Breast epithelium (tissue), 4 donors: ENCODE measurements at regions not wholly inside any gene's neighbourhood (a gene's known extent, or its start where the extent isn't known, plus 50 kb on each side); places are given as distances from the start of the nearest gene placed in this dataset.

ENCODE experiments used
- DNase-seq, 2 donors: peaks; one replicate each; pipeline ENCODE4 v3.0.0-alpha.2; 2019; ENCODE audit warnings: low spot score in 2 of 2
- H3K27ac ChIP-seq, 2 donors: fragments of 200-600 bp; sonication (generic) in 1 of 2; one replicate each; pipeline ENCODE4 v1.5.1; 2016 to 2019; ENCODE audit warnings: mild to moderate bottlenecking in 1 of 2
- H3K27me3 ChIP-seq, 2 donors: fragments of 200-600 bp; sonication (generic) in 1 of 2; one replicate each; pipeline versions ENCODE4 v1.5.1 to v1.6.0; 2017 to 2019; ENCODE audit warnings: control low read depth in 1 of 2, mild to moderate bottlenecking in 1 of 2
- H3K36me3 ChIP-seq: fragments of 200-600 bp; one replicate; pipeline ENCODE4 v1.5.1; 2019
- H3K4me1 ChIP-seq, 2 donors: fragments of 200-600 bp; sonication (generic); one replicate each; pipeline ENCODE4 v1.5.1; 2016 to 2019; ENCODE audit warnings: control low read depth in 1 of 2
- H3K4me3 ChIP-seq, 3 donors: fragments of 200-600 bp; sonication (generic); 1 replicate in 2 of 3; 2 replicates in 1 of 3; pipeline ENCODE4 v1.5.1; 2016 to 2019; ENCODE audit warnings: mild to moderate bottlenecking in 3 of 3, moderate library complexity in 2 of 3
- H3K9me3 ChIP-seq, 2 donors: fragments of 200-600 bp; sonication (generic) in 1 of 2; one replicate each; pipeline ENCODE4 v1.5.1; 2016 to 2019; ENCODE audit warnings: control low read depth in 1 of 2
- POLR2A ChIP-seq: fragments of 450-650 bp; IDR thresholded peaks from one replicate; pipeline ENCODE4 v1.6.1; 2016; ENCODE audit warnings: antibody characterized with exemption, mild to moderate bottlenecking, moderate library complexity
- POLR2AphosphoS5 ChIP-seq, 3 donors: sonication (generic); formaldehyde crosslinking; IDR thresholded peaks; one replicate each; pipeline ENCODE4 v1.6.1; 2017; ENCODE audit warnings: antibody characterized with exemption in 3 of 3
- intact Hi-C: fragments of 100-400 bp; cut with DNase I; formaldehyde crosslinking; loops from one replicate; pipeline ENCODE4 v1.15.1; 2023; ENCODE audit warnings: low total_unique reads
- TF ChIP-seq, protein P1 (sequence below), 3 donors: fragments of 450-650 bp; IDR thresholded peaks; one replicate each; pipeline ENCODE4 v1.5.1; 2016 to 2017; ENCODE audit warnings: antibody characterized with exemption in 3 of 3, mild to moderate bottlenecking in 3 of 3, moderate library complexity in 3 of 3

DNA sequence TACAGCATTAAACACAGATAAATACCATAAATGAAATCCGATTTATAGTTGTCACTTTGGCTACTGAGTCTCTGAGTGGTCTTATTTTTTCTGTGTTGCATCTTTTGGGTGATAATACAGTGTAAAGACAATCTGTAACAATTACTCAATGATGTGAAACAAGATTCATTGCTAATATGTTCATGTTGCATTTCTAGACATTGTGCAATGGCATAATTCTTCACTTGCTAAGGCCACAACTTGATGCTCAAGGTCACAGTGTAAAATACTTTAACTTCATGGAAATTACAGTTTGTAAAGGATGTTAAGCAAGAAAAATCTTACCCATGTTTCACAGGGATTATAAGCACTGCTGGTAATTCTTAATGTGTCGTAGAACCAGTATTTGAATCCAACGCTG is 74.9 kb upstream of the SMLR1 start:
- peaks cover 10 to 15% of the 10 kb centered on the region in 2 donors for H3K9me3 ChIP-seq
- intact Hi-C loops: no loop called here
- H3K36me3 ChIP-seq: no peaks in the 10 kb centered on the region
- H3K27ac ChIP-seq: no peak overlapping the region
- no peaks in the 10 kb centered on the region for H3K4me1 ChIP-seq
- no peaks in the 10 kb centered on the region for H3K27me3 ChIP-seq
- TF ChIP-seq POLR2A (no peak), POLR2AphosphoS5 (IDR thresholded peaks at IDR 0.05) (no peak)
- TF ChIP-seq, protein P1, sequence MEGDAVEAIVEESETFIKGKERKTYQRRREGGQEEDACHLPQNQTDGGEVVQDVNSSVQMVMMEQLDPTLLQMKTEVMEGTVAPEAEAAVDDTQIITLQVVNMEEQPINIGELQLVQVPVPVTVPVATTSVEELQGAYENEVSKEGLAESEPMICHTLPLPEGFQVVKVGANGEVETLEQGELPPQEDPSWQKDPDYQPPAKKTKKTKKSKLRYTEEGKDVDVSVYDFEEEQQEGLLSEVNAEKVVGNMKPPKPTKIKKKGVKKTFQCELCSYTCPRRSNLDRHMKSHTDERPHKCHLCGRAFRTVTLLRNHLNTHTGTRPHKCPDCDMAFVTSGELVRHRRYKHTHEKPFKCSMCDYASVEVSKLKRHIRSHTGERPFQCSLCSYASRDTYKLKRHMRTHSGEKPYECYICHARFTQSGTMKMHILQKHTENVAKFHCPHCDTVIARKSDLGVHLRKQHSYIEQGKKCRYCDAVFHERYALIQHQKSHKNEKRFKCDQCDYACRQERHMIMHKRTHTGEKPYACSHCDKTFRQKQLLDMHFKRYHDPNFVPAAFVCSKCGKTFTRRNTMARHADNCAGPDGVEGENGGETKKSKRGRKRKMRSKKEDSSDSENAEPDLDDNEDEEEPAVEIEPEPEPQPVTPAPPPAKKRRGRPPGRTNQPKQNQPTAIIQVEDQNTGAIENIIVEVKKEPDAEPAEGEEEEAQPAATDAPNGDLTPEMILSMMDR (IDR thresholded peaks at IDR 0.05): no peak
- no peak overlapping the region for H3K4me3 ChIP-seq
- DNase-seq: no peak

DNA sequence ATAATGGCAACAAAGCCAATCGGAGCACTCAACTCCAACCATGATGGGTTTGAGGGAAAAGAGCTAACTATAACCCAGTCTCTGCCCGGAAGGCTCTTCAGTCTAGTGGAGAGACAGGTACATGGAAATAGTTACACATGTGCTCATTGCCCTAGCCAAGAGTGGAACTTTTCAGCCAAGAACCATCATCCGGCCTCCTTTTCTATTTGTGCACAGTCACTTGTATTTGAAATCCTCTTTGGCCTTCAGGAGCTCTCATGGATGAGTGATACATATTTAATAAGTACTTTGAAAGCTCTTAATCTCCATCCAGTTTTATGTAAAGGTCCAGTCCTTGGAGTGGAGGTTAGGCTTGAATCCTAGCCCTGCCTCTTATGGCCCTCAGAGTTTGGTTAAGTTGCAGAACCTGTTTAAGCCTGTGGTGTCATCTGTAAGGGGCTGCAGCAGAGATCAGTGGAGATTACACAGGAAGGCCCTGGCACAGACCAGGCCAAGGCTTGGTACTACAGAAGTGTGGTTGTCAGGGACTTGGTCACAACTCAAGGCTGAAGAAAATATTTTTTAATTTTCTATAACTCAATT is 72.3 kb upstream of the SMLR1 start:
- TF ChIP-seq, protein P1 (IDR thresholded peaks at IDR 0.05): no peak
- no peak overlapping the region for H3K27ac ChIP-seq
- no peaks in the 10 kb centered on the region for H3K4me1 ChIP-seq
- intact Hi-C loops: no loop called here
- no peak for DNase-seq
- H3K36me3 ChIP-seq: no peaks in the 10 kb centered on the region
- no peaks in the 10 kb centered on the region for H3K27me3 ChIP-seq
- H3K4me3 ChIP-seq: no peak overlapping the region
- peaks cover 0 to 2% of the 10 kb centered on the region in 2 donors for H3K9me3 ChIP-seq

DNA sequence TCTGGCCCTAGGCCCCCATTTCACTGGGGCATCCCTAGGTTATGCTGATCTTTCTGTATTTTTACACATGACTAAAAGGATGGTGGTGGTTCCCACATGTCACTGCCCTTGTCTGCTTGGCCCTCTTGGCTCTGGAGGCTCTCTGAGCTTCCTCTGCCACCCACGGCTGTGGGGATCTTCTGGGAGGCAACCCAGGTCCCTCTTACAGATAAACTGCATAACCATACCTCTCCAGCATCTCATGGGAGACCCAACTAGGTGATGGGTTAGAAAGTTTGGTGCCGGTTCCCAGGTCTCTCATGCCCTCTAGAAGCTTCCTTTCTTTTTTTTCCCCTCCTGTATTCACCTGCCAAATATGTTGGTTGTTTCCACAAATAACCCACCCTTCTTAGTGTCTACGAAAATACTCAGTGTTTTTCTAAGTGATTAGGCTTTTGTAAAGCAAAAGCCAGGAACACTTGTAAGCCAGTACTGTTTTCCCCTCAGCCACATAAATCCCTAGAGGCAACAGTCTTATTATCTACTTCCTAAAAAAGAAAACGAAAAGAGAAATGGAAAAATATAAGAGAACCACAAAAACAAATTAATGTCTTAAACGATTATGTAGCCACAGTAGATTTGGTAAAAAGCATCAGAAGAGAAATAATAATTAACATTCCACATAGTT is 71.7 kb upstream of the SMLR1 start:
- TF ChIP-seq POLR2A (no peak), POLR2AphosphoS5 (IDR thresholded peaks at IDR 0.05) (no peak)
- TF ChIP-seq, protein P1 (IDR thresholded peaks at IDR 0.05): no peak
- no peak overlapping the region for H3K4me3 ChIP-seq
- no peaks in the 10 kb centered on the region for H3K4me1 ChIP-seq
- H3K27me3 ChIP-seq: no peaks in the 10 kb centered on the region
- H3K9me3 ChIP-seq: no peaks in the 10 kb centered on the region
- no peak overlapping the region for H3K27ac ChIP-seq
- intact Hi-C loops: no loop called here
- no peak for DNase-seq
- H3K36me3 ChIP-seq: no peaks in the 10 kb centered on the region

DNA sequence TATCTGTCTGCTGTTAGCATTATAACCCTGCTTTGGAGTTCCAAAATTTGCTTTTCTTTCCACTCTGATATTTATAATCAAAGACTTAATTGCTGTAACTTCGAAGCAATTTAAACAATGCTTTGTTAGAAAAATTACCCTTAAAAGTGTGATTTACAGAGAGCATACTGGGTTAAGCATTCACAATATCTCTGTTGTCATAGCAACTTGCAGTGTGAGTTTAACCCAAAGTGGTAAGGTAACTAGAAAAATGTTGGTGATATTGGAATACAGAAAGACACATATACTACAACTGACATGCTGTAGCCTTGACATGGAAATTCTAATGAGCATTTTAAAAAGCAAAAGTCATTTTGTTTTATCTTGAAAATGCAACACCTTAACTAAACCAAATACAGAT is 70.4 kb upstream of the SMLR1 start:
- Histone ChIP-seq H3K27ac (no peak overlapping the region), H3K27me3 (no peaks in the 10 kb centered on the region), H3K9me3 (no peaks in the 10 kb centered on the region), H3K4me1 (no peaks in the 10 kb centered on the region), H3K36me3 (no peaks in the 10 kb centered on the region), H3K4me3 (no peak overlapping the region)
- intact Hi-C loops: no loop called here
- DNase-seq: no peak
- no peak for TF ChIP-seq POLR2AphosphoS5 (IDR thresholded peaks at IDR 0.05)
- TF ChIP-seq, protein P1 (IDR thresholded peaks at IDR 0.05): no peak
- no peak for TF ChIP-seq POLR2A

DNA sequence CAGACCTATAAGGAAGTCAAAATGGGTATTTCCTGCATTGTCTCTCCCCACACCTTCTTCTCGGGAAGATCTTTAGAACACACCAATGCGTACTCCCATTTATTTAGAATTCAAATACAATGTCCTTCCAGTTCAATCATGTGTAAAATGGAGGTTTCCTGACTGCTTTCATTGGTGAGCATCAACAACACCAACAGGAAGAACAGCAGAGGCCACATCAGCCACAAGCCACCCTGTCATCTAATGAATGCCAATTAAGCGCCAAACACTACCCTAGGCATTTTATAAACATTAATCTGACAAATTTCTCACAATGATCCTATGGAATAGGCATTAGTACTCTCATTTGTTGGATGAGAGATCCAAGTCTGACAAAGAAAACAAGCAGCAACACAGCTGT is 68.4 kb upstream of the SMLR1 start:
- no peak overlapping the region for H3K27ac ChIP-seq
- intact Hi-C loops: no loop called here
- no peak for DNase-seq
- TF ChIP-seq POLR2A (no peak), POLR2AphosphoS5 (IDR thresholded peaks at IDR 0.05) (no peak)
- TF ChIP-seq, protein P1 (IDR thresholded peaks at IDR 0.05): no peak
- H3K4me1 ChIP-seq: no peaks in the 10 kb centered on the region
- no peaks in the 10 kb centered on the region for H3K36me3 ChIP-seq
- H3K4me3 ChIP-seq: no peak overlapping the region
- no peaks in the 10 kb centered on the region for H3K27me3 ChIP-seq
- H3K9me3 ChIP-seq: no peaks in the 10 kb centered on the region
